HUES48 (cell line): ENCODE measurements at regions not wholly inside any gene's neighbourhood (a gene's known extent, or its start where the extent isn't known, plus 50 kb on each side); places are given as distances from the start of the nearest gene placed in this dataset.

Source experiments
- H3K27ac ChIP-seq: one replicate; pipeline ENCODE4 v1.7.0; 2013; ENCODE audit warnings: low read depth, low read length, inconsistent platforms
- H3K27me3 ChIP-seq: 2 replicates; pipeline ENCODE4 v1.6.1; 2013; ENCODE audit warnings: mild to moderate bottlenecking, low read length; ENCODE audit not compliant: control insufficient read depth, insufficient read depth
- H3K36me3 ChIP-seq: 2 replicates; pipeline ENCODE4 v1.6.1; 2013; ENCODE audit warnings: low read length; ENCODE audit not compliant: control insufficient read depth, insufficient read depth
- H3K4me1 ChIP-seq: 2 replicates; pipeline ENCODE4 v1.6.1; 2013; ENCODE audit warnings: mild to moderate bottlenecking, low read length; ENCODE audit not compliant: control insufficient read depth, insufficient read depth
- H3K4me3 ChIP-seq: 2 replicates; pipeline ENCODE4 v1.5.1; 2013; ENCODE audit warnings: mild to moderate bottlenecking, low read depth, low read length
- H3K9ac ChIP-seq: 2 replicates; pipeline ENCODE4 v1.6.1; 2013; ENCODE audit warnings: mild to moderate bottlenecking, low read depth, low read length, moderate library complexity
- H3K9me3 ChIP-seq: 2 replicates; pipeline ENCODE4 v1.6.1; 2013; ENCODE audit warnings: low read length; ENCODE audit not compliant: control insufficient read depth, insufficient read depth

DNA sequence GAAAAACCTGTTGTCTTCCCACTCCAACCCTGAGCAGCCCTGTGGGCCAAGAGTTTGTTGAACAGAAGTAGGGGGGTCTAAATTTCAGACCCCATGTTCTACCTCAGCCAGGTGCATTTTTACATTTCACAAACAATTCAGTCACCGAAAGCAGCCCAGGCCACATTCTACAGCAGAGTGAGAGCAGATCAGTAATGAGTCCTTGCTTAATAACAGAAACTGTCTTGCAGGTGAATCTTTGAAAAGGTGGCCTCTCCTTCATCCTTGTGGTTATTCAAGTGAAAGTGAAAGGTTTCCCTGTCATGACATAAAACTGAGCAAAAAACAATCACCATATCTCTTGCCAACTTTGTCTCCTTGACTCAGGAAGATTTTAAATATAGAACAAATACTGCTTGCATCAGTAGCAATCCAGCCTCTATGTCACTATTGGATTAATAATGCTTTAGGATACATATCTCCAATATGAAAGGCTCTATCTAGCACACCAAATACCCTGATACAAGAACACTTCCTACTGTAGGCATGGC is 670.2 kb downstream of the DIAPH3 start:
- H3K4me1 ChIP-seq: peaks cover 20% of the 10 kb centered on the region
- H3K27me3 ChIP-seq: no peaks in the 10 kb centered on the region
- no peaks in the 10 kb centered on the region for H3K9me3 ChIP-seq
- no peak overlapping the region for H3K27ac ChIP-seq
- no peak overlapping the region for H3K4me3 ChIP-seq
- H3K9ac ChIP-seq: no peak overlapping the region
- H3K36me3 ChIP-seq: no peaks in the 10 kb centered on the region

DNA sequence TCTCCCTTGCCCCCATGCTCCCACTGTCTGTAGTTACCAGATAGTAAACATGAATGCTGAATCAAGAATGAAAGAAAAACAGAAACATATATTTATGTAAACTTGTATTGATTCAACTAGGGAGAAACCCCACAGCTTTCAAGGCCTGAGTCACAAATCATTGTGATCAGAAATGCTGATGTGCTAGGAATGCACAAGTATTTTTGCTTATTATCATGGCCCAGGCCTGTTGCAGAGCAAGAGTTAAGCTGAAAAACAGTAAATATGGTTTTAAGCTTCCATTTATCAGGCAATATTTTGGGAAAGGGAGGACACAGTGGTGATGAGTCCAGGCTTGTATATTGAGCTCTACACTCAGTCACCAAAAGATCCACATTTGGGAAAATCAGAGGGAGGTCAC is 669.6 kb downstream of the DIAPH3 start:
- no peak overlapping the region for H3K9ac ChIP-seq
- H3K4me1 ChIP-seq: peaks cover 20% of the 10 kb centered on the region
- H3K9me3 ChIP-seq: no peaks in the 10 kb centered on the region
- H3K4me3 ChIP-seq: no peak overlapping the region
- no peaks in the 10 kb centered on the region for H3K36me3 ChIP-seq
- no peak overlapping the region for H3K27ac ChIP-seq
- no peaks in the 10 kb centered on the region for H3K27me3 ChIP-seq

DNA sequence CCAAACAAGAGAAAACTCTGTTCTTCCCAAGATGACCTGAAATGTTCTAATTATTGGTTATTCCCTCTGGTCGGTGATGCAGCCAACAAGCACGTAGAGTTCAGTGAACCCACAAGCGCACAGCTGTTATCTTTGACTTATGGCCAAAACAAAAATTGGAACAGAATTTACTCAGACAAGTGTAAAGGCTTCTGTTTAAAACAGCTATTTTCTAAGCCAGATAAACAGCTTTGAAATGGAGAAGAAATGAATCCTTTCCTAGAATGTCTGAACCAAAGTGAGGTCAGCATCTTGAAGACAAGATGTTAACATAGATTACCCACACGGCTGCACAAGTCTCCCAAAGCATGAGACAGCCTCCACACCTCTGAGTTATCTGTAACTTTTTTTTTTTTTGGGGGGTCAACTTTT is 669.2 kb downstream of the DIAPH3 start:
- Histone ChIP-seq H3K27ac (no peak overlapping the region), H3K9ac (no peak overlapping the region), H3K36me3 (no peaks in the 10 kb centered on the region), H3K27me3 (no peaks in the 10 kb centered on the region), H3K9me3 (no peaks in the 10 kb centered on the region), H3K4me1 (peaks cover 20% of the 10 kb centered on the region), H3K4me3 (no peak overlapping the region)

- H3K4me3 ChIP-seq: no peak overlapping the region
- H3K9ac ChIP-seq: no peak overlapping the region
- H3K27ac ChIP-seq: no peak overlapping the region
- no peaks in the 10 kb centered on the region for H3K36me3 ChIP-seq
- H3K27me3 ChIP-seq: no peaks in the 10 kb centered on the region
- peaks cover 20% of the 10 kb centered on the region for H3K4me1 ChIP-seq
- H3K9me3 ChIP-seq: no peaks in the 10 kb centered on the region
Measured at GRCh38 chr13:59495299-59495698, 668.4 kb downstream of the DIAPH3 start.

DNA sequence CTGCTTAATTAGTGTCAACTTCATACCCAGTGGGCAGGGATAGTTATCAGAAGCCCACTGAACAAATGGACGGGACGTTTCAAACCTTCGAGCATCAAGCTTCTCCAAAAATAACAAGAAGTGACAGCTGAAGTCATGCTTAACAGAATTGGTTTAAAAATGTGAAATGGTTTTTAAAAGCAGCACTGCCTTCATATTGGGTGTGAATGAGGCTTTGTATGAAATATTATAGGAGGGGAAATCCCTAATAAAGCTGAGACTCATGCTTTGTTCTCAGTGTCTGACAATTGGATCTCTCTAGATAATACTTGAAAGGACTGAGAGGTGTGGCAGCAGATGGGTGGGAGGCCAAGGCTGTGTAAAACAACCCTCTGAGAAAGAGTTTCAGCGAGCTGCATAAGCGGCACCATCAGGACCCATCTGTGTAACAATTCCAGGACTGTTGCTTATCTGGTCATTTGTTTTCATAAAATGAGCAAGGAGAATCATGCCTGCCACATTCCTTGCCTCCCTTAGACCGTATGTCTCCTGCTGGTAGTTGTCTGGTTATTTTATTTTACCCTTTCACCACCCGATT is 667.7 kb downstream of the DIAPH3 start:
- Histone ChIP-seq H3K27ac (no peak overlapping the region), H3K4me1 (peaks cover 20% of the 10 kb centered on the region), H3K9me3 (no peaks in the 10 kb centered on the region), H3K27me3 (no peaks in the 10 kb centered on the region), H3K9ac (no peak overlapping the region), H3K4me3 (no peak overlapping the region), H3K36me3 (no peaks in the 10 kb centered on the region)

DNA sequence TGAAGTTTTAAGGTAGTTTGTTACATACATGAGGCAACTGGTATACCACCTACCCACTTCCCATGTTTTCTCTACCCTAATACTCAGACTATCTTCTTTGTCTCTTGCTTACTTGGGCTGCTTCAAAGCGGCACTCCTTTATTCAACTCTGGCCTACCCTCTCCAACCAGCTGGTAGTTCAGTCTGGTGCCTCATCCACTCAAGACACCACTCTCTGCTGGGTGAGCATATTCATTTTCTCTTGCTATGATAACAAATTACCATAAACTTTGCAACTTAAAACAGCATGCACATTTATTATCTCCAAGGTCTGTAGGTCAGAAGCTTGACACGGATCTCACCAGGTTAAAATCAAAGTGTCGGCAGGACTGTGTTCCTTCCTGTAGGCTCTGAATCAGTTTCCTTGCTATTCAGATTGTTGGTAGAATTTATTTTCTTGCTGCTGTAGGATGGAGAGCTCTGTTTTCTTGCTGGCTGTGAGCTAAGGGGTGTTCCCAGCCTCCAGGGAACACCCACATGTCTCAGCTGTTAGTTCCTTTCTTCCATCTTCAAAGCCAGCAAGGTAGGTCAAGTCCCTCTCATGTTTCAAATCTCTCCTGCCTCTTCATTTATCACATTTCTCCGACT is 666.0 kb downstream of the DIAPH3 start:
- Histone ChIP-seq H3K9ac (no peak overlapping the region), H3K27me3 (no peaks in the 10 kb centered on the region), H3K4me1 (peaks cover 10% of the 10 kb centered on the region; the same call in 1 of the 2 replicates), H3K4me3 (no peak overlapping the region), H3K36me3 (no peaks in the 10 kb centered on the region), H3K9me3 (no peaks in the 10 kb centered on the region), H3K27ac (no peak overlapping the region)

- no peaks in the 10 kb centered on the region for H3K4me1 ChIP-seq
- H3K27ac ChIP-seq: no peak overlapping the region
- H3K9me3 ChIP-seq: no peaks in the 10 kb centered on the region
- no peaks in the 10 kb centered on the region for H3K27me3 ChIP-seq
- H3K9ac ChIP-seq: no peak overlapping the region
- no peak overlapping the region for H3K4me3 ChIP-seq
- H3K36me3 ChIP-seq: no peaks in the 10 kb centered on the region
Measured at GRCh38 chr13:59501004-59501403, 662.7 kb downstream of the DIAPH3 start.

DNA sequence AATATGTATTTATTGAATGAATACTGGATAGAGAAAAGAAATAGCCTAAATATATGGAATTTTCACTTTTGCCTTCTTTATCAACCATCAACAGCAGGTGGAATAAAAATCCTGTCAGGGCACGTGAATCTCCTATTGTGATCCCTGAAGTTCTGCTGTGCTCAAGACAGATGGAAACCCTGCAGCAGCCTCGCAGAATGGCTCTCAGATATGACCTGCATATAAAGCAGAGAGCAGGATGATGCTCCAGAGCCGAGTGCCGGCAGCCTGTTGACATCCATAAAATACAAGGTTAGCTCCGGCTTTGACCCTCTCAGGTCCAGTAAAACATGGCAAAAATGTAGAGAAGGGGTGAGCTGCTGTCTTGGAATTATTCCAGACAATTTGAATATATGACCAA is 659.3 kb downstream of the DIAPH3 start:
- Histone ChIP-seq H3K4me1 (no peaks in the 10 kb centered on the region), H3K9me3 (no peaks in the 10 kb centered on the region), H3K4me3 (no peak overlapping the region), H3K9ac (no peak overlapping the region), H3K27ac (no peak overlapping the region), H3K36me3 (no peaks in the 10 kb centered on the region), H3K27me3 (no peaks in the 10 kb centered on the region)

GRCh38 chr13:59510386-59510785 is 653.3 kb downstream of the DIAPH3 start:
- H3K27me3 ChIP-seq: no peaks in the 10 kb centered on the region
- no peak overlapping the region for H3K9ac ChIP-seq
- no peaks in the 10 kb centered on the region for H3K36me3 ChIP-seq
- no peak overlapping the region for H3K4me3 ChIP-seq
- H3K27ac ChIP-seq: no peak overlapping the region
- H3K9me3 ChIP-seq: no peaks in the 10 kb centered on the region
- H3K4me1 ChIP-seq: no peaks in the 10 kb centered on the region

- H3K36me3 ChIP-seq: no peaks in the 10 kb centered on the region
Measured at GRCh38 chr13:59513686-59514085, 650.0 kb downstream of the DIAPH3 start.

DNA sequence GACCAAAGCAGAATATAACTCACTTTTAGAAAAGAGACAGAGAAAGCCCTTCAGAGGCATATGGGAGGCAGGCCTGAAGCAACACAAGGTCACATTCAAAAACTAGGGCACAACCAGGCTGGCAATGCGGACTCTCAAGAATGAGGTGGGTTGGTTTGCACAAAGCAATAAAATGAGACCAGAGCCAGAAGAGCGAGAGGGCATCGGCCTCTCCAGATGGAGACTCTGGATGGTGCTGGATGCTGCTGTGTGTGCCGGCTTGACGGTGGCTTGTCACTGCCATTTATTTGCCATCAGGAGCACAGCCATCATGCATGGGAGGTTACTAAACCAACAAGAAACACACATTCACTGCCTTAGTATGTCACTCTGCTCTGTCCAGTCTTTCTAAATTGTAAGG is 649.4 kb downstream of the DIAPH3 start:
- H3K4me3 ChIP-seq: no peak overlapping the region
- no peaks in the 10 kb centered on the region for H3K36me3 ChIP-seq
- H3K27me3 ChIP-seq: no peaks in the 10 kb centered on the region
- H3K27ac ChIP-seq: no peak overlapping the region
- H3K4me1 ChIP-seq: no peaks in the 10 kb centered on the region
- H3K9ac ChIP-seq: no peak overlapping the region
- no peaks in the 10 kb centered on the region for H3K9me3 ChIP-seq

More at GRCh38 chr13:59513686-59514085, 650.0 kb downstream of the DIAPH3 start:
- Histone ChIP-seq H3K27ac (no peak overlapping the region), H3K9ac (no peak overlapping the region), H3K9me3 (no peaks in the 10 kb centered on the region), H3K4me3 (no peak overlapping the region), H3K27me3 (no peaks in the 10 kb centered on the region), H3K4me1 (no peaks in the 10 kb centered on the region)
